GM12878 (cell line): ENCODE measurements at regions not wholly inside any gene's neighbourhood (a gene's known extent, or its start where the extent isn't known, plus 50 kb on each side); places are given as distances from the start of the nearest gene placed in this dataset.

Source experiments
- BRCA1 ChIP-seq: IDR thresholded peaks from 2 replicates; pipeline ENCODE4 v1.6.1; 2011; ENCODE audit warnings: low read depth, low read length, improper control_type of control experiment
- CREM ChIP-seq: IDR thresholded peaks from 2 replicates; pipeline ENCODE4 v1.6.1; 2014; ENCODE audit warnings: antibody characterized with exemption, low read depth
- EGR1 ChIP-seq, 2 experiments: IDR thresholded peaks; 1 replicate in 1 of 2; 2 replicates in 1 of 2; pipeline ENCODE4 v1.6.1; 2011 to 2012; ENCODE audit warnings: low read depth in 2 of 2, low read length in 2 of 2, borderline replicate concordance in 1 of 2, mild to moderate bottlenecking in 1 of 2, moderate library complexity in 1 of 2
- HDAC6 ChIP-seq: fragments of 200-600 bp; sonication (generic); IDR thresholded peaks from one replicate; pipeline ENCODE4 v1.8.0; 2017; ENCODE audit warnings: antibody characterized with exemption; ENCODE audit not compliant: unreplicated experiment
- IKZF1 ChIP-seq: fragments of 450-650 bp; conservative IDR thresholded peaks from 2 replicates; pipeline ENCODE4 v1.6.1; 2017; ENCODE audit warnings: antibody characterized with exemption, mild to moderate bottlenecking
- PML ChIP-seq: IDR thresholded peaks from 2 replicates; pipeline ENCODE4 v1.6.1; 2012; ENCODE audit warnings: low read length, inconsistent platforms
- SMAD5 ChIP-seq: IDR thresholded peaks from 2 replicates; pipeline ENCODE4 v1.6.1; 2016; ENCODE audit warnings: antibody characterized with exemption, low read depth
- SMARCA5 ChIP-seq: fragments of 450-650 bp; IDR thresholded peaks from 2 replicates; pipeline ENCODE4 v1.6.1; 2017; ENCODE audit warnings: mild to moderate bottlenecking
- SRF ChIP-seq, 2 experiments: IDR thresholded peaks; 2 replicates each; pipeline ENCODE4 v1.6.1; 2011; ENCODE audit warnings: low read depth in 2 of 2, low read length in 2 of 2, mild to moderate bottlenecking in 1 of 2, moderate library complexity in 1 of 2
- TAF1 ChIP-seq: IDR thresholded peaks from 2 replicates; pipeline ENCODE4 v1.6.1; 2011; ENCODE audit warnings: mild to moderate bottlenecking, low read depth, low read length, borderline replicate concordance
- TF ChIP-seq, protein P1 (sequence below): fragments of 450-650 bp; IDR thresholded peaks from 2 replicates; pipeline ENCODE4 v1.6.1; 2017; ENCODE audit warnings: low read depth, mild to moderate bottlenecking, moderate library complexity
- TF ChIP-seq, protein P2 (sequence below): fragments of 450-650 bp; IDR thresholded peaks from 2 replicates; pipeline ENCODE4 v1.6.1; 2016; ENCODE audit warnings: mild to moderate bottlenecking, moderate library complexity, borderline replicate concordance
- TF ChIP-seq, protein P3 (sequence below): fragments of 150-350 bp; IDR thresholded peaks from 2 replicates; pipeline ENCODE4 v1.6.1; 2016; ENCODE audit warnings: low read depth, low read length
- TF ChIP-seq, protein P4 (sequence below): fragments of 450-650 bp; IDR thresholded peaks from 2 replicates; pipeline ENCODE4 v1.6.1; 2017; ENCODE audit warnings: mild to moderate bottlenecking, moderate library complexity
- TF ChIP-seq, protein P5 (sequence below): fragments of 450-650 bp; IDR thresholded peaks from 2 replicates; pipeline ENCODE4 v1.6.1; 2017; ENCODE audit warnings: mild to moderate bottlenecking

DNA sequence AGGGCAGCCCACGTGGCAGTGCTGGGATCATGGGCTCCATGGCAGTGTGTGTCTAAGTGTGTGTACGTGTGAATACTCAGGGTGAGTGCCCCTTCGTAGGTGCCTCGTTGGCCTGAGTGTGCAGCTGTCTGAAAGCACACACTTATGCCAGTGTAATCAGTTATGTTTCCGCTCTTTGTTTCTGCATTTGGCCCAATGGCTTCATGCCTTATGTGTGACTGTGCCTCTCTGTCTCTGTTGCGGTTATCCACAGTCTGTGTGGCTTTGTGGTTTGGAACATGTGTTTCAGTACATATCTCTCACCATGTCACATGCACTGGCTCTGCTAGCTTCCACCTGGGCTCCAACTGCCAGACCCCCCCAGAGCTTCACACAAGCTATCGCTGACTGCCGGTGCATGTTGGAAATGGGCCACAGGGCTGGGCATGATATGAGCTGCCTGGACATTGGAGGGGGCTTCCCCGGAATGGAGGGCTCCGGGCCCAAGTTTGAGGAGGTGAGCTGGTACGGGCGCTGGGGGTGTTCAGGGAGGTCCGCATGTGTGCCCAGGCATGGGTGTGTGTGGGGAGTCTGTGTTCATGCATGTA is 70.3 kb upstream of the TINAGL1 start (continued):
- TF ChIP-seq, protein P1, sequence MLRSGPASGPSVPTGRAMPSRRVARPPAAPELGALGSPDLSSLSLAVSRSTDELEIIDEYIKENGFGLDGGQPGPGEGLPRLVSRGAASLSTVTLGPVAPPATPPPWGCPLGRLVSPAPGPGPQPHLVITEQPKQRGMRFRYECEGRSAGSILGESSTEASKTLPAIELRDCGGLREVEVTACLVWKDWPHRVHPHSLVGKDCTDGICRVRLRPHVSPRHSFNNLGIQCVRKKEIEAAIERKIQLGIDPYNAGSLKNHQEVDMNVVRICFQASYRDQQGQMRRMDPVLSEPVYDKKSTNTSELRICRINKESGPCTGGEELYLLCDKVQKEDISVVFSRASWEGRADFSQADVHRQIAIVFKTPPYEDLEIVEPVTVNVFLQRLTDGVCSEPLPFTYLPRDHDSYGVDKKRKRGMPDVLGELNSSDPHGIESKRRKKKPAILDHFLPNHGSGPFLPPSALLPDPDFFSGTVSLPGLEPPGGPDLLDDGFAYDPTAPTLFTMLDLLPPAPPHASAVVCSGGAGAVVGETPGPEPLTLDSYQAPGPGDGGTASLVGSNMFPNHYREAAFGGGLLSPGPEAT = peak; percentile 89
- TF ChIP-seq, protein P2, sequence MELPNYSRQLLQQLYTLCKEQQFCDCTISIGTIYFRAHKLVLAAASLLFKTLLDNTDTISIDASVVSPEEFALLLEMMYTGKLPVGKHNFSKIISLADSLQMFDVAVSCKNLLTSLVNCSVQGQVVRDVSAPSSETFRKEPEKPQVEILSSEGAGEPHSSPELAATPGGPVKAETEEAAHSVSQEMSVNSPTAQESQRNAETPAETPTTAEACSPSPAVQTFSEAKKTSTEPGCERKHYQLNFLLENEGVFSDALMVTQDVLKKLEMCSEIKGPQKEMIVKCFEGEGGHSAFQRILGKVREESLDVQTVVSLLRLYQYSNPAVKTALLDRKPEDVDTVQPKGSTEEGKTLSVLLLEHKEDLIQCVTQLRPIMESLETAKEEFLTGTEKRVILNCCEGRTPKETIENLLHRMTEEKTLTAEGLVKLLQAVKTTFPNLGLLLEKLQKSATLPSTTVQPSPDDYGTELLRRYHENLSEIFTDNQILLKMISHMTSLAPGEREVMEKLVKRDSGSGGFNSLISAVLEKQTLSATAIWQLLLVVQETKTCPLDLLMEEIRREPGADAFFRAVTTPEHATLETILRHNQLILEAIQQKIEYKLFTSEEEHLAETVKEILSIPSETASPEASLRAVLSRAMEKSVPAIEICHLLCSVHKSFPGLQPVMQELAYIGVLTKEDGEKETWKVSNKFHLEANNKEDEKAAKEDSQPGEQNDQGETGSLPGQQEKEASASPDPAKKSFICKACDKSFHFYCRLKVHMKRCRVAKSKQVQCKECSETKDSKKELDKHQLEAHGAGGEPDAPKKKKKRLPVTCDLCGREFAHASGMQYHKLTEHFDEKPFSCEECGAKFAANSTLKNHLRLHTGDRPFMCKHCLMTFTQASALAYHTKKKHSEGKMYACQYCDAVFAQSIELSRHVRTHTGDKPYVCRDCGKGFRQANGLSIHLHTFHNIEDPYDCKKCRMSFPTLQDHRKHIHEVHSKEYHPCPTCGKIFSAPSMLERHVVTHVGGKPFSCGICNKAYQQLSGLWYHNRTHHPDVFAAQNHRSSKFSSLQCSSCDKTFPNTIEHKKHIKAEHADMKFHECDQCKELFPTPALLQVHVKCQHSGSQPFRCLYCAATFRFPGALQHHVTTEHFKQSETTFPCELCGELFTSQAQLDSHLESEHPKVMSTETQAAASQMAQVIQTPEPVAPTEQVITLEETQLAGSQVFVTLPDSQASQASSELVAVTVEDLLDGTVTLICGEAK = no peak
- TF ChIP-seq, protein P3, sequence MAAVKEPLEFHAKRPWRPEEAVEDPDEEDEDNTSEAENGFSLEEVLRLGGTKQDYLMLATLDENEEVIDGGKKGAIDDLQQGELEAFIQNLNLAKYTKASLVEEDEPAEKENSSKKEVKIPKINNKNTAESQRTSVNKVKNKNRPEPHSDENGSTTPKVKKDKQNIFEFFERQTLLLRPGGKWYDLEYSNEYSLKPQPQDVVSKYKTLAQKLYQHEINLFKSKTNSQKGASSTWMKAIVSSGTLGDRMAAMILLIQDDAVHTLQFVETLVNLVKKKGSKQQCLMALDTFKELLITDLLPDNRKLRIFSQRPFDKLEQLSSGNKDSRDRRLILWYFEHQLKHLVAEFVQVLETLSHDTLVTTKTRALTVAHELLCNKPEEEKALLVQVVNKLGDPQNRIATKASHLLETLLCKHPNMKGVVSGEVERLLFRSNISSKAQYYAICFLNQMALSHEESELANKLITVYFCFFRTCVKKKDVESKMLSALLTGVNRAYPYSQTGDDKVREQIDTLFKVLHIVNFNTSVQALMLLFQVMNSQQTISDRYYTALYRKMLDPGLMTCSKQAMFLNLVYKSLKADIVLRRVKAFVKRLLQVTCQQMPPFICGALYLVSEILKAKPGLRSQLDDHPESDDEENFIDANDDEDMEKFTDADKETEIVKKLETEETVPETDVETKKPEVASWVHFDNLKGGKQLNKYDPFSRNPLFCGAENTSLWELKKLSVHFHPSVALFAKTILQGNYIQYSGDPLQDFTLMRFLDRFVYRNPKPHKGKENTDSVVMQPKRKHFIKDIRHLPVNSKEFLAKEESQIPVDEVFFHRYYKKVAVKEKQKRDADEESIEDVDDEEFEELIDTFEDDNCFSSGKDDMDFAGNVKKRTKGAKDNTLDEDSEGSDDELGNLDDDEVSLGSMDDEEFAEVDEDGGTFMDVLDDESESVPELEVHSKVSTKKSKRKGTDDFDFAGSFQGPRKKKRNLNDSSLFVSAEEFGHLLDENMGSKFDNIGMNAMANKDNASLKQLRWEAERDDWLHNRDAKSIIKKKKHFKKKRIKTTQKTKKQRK = no peak
- TF ChIP-seq EGR1 (IDR thresholded peaks at IDR 0.05; ENCODE audit: borderline replicate concordance in 1 of 2, low read depth in 2 of 2, low read length in 2 of 2) = no peak
- TF ChIP-seq BRCA1 = no peak
- TF ChIP-seq PML = no peak
- no peak for TF ChIP-seq SMAD5
- TF ChIP-seq IKZF1 = peak; percentile 92
- TF ChIP-seq, protein P4, sequence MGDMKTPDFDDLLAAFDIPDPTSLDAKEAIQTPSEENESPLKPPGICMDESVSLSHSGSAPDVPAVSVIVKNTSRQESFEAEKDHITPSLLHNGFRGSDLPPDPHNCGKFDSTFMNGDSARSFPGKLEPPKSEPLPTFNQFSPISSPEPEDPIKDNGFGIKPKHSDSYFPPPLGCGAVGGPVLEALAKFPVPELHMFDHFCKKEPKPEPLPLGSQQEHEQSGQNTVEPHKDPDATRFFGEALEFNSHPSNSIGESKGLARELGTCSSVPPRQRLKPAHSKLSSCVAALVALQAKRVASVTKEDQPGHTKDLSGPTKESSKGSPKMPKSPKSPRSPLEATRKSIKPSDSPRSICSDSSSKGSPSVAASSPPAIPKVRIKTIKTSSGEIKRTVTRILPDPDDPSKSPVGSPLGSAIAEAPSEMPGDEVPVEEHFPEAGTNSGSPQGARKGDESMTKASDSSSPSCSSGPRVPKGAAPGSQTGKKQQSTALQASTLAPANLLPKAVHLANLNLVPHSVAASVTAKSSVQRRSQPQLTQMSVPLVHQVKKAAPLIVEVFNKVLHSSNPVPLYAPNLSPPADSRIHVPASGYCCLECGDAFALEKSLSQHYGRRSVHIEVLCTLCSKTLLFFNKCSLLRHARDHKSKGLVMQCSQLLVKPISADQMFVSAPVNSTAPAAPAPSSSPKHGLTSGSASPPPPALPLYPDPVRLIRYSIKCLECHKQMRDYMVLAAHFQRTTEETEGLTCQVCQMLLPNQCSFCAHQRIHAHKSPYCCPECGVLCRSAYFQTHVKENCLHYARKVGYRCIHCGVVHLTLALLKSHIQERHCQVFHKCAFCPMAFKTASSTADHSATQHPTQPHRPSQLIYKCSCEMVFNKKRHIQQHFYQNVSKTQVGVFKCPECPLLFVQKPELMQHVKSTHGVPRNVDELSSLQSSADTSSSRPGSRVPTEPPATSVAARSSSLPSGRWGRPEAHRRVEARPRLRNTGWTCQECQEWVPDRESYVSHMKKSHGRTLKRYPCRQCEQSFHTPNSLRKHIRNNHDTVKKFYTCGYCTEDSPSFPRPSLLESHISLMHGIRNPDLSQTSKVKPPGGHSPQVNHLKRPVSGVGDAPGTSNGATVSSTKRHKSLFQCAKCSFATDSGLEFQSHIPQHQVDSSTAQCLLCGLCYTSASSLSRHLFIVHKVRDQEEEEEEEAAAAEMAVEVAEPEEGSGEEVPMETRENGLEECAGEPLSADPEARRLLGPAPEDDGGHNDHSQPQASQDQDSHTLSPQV = peak; percentile 89
- no peak for TF ChIP-seq CREM
- no peak for TF ChIP-seq SMARCA5
- TF ChIP-seq, protein P5, sequence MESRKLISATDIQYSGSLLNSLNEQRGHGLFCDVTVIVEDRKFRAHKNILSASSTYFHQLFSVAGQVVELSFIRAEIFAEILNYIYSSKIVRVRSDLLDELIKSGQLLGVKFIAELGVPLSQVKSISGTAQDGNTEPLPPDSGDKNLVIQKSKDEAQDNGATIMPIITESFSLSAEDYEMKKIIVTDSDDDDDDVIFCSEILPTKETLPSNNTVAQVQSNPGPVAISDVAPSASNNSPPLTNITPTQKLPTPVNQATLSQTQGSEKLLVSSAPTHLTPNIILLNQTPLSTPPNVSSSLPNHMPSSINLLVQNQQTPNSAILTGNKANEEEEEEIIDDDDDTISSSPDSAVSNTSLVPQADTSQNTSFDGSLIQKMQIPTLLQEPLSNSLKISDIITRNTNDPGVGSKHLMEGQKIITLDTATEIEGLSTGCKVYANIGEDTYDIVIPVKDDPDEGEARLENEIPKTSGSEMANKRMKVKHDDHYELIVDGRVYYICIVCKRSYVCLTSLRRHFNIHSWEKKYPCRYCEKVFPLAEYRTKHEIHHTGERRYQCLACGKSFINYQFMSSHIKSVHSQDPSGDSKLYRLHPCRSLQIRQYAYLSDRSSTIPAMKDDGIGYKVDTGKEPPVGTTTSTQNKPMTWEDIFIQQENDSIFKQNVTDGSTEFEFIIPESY = no peak
- no peak for TF ChIP-seq HDAC6
- no peak for TF ChIP-seq SRF (IDR thresholded peaks at IDR 0.05; ENCODE audit: low read depth in 2 of 2, low read length in 2 of 2)
- TF ChIP-seq TAF1 = no peak
